SK-N-SH (cell line): ENCODE measurements at regions not wholly inside any gene's neighbourhood (a gene's known extent, or its start where the extent isn't known, plus 50 kb on each side); places are given as distances from the start of the nearest gene placed in this dataset.
A peak's percentile ranks its signal among the peaks of the same experiment; 100 is the strongest.

ENCODE experiments used
- CTCF ChIA-PET: fragments of 300-600, 350-600 bp; formaldehyde crosslinking; extraction: SDS; loops from one replicate; lab custom pipeline; 2021; lab: Yijun Ruan, JAX
- POLR2A ChIA-PET: fragments of 350-600 bp; sonication (Branson Sonifier 250); formaldehyde crosslinking; extraction: SDS; loops from one replicate; lab custom pipeline; 2020; ENCODE audit warnings: antibody characterized with exemption, inconsistent platforms; lab: Yijun Ruan, JAX
- DNase-seq: peaks from one replicate; pipeline ENCODE4 v3.0.0; 2012
- H2AFZ ChIP-seq: fragments of 200-600 bp; sonication (generic); 2 replicates; pipeline ENCODE4 v1.8.1; 2016; ENCODE audit warnings: antibody characterized with exemption, mild to moderate bottlenecking, low read depth
- H3F3A ChIP-seq: fragments of 200-600 bp; sonication (generic); replicated peaks from 2 replicates; pipeline ENCODE3; 2016; ENCODE audit warnings: antibody characterized with exemption, mild to moderate bottlenecking; ENCODE audit not compliant: insufficient read depth
- H3K27ac ChIP-seq, 2 experiments: fragments of 200-500 bp in 1 of 2; fragments of 200-600 bp in 1 of 2; sonication (Bioruptor generic) in 1 of 2; sonication (generic), shearing (Covaris generic) in 1 of 2; 2 replicates each; pipeline versions ENCODE4 v1.5.1 to v1.6.1; 2014 to 2016; ENCODE audit warnings: low read depth in 2 of 2, inconsistent platforms in 1 of 2, low read length in 1 of 2, mild to moderate bottlenecking in 1 of 2, mixed read lengths in 1 of 2
- H3K27me3 ChIP-seq: fragments of 200-600 bp; sonication (generic), shearing (Covaris generic); 2 replicates; pipeline ENCODE4 v1.6.1; 2016; ENCODE audit warnings: mixed run types; ENCODE audit not compliant: insufficient read depth
- H3K36me3 ChIP-seq, 2 experiments: fragments of 200-500 bp in 1 of 2; fragments of 200-600 bp in 1 of 2; sonication (Bioruptor generic) in 1 of 2; sonication (generic) in 1 of 2; replicated peaks in 1 of 2; 2 replicates each; pipeline versions ENCODE3 to v1.5.1; 2014 to 2016; ENCODE audit warnings: low read length in 1 of 2, mild to moderate bottlenecking in 1 of 2; ENCODE audit not compliant: insufficient read depth in 2 of 2, control insufficient read depth in 1 of 2
- H3K4me1 ChIP-seq, 2 experiments: fragments of 200-500 bp in 1 of 2; fragments of 200-600 bp in 1 of 2; sonication (Bioruptor generic) in 1 of 2; sonication (generic), shearing (Covaris generic) in 1 of 2; 2 replicates each; pipeline versions ENCODE4 v1.5.1 to v1.6.1; 2014 to 2016; ENCODE audit warnings: low read depth in 1 of 2, low read length in 1 of 2, mixed run types in 1 of 2; ENCODE audit not compliant: insufficient read depth in 2 of 2, control insufficient read depth in 1 of 2
- H3K4me2 ChIP-seq: fragments of 200-600 bp; sonication (generic), shearing (Covaris generic); 2 replicates; pipeline ENCODE4 v1.6.1; 2017; ENCODE audit warnings: mixed run types
- H3K4me3 ChIP-seq, 2 experiments: fragments of 200-500 bp in 1 of 2; fragments of 200-600 bp in 1 of 2; sonication (Bioruptor generic) in 1 of 2; sonication (generic), shearing (Covaris generic) in 1 of 2; 2 replicates each; pipeline versions ENCODE4 v1.5.1 to v1.8.1; 2014 to 2016; ENCODE audit warnings: low read depth in 2 of 2, inconsistent platforms in 1 of 2, low read length in 1 of 2, mild to moderate bottlenecking in 1 of 2, mixed read lengths in 1 of 2, moderate library complexity in 1 of 2
- H3K79me2 ChIP-seq: fragments of 200-600 bp; sonication (generic); 2 replicates; pipeline ENCODE4 v1.8.1; 2017; ENCODE audit warnings: mild to moderate bottlenecking; ENCODE audit not compliant: insufficient read depth
- H3K9ac ChIP-seq: fragments of 200-600 bp; sonication (generic); 2 replicates; pipeline ENCODE4 v1.6.1; 2017; ENCODE audit warnings: mixed run types
- H3K9me2 ChIP-seq: fragments of 200-600 bp; sonication (generic); 2 replicates; pipeline ENCODE4 v1.6.1; 2017; ENCODE audit warnings: mixed run types
- H3K9me3 ChIP-seq: fragments of 200-600 bp; sonication (generic); 2 replicates; pipeline ENCODE4 v1.6.1; 2017; ENCODE audit warnings: mixed run types, mild to moderate bottlenecking, moderate library complexity
- H4K20me1 ChIP-seq: fragments of 200-600 bp; sonication (generic); 2 replicates; pipeline ENCODE4 v1.6.1; 2017; ENCODE audit warnings: mild to moderate bottlenecking, mixed run types; ENCODE audit not compliant: insufficient read depth
- CTCF ChIP-seq: fragments of 200-600 bp; sonication (generic); IDR thresholded peaks from 2 replicates; pipeline ENCODE4 v1.6.1; 2017; ENCODE audit warnings: antibody characterized with exemption, mild to moderate bottlenecking, moderate library complexity
- EP300 ChIP-seq, 2 experiments: IDR thresholded peaks; 2 replicates each; pipeline versions ENCODE4 v1.4.0 to v1.6.1; 2012; ENCODE audit warnings: borderline replicate concordance in 1 of 2, low read depth in 1 of 2, low read length in 1 of 2
- FOSL2 ChIP-seq: IDR thresholded peaks from 2 replicates; pipeline ENCODE4 v1.4.0; 2012; ENCODE audit warnings: low read depth, mild to moderate bottlenecking, moderate library complexity, borderline replicate concordance
- FOXM1 ChIP-seq: IDR thresholded peaks from 2 replicates; pipeline ENCODE4 v1.4.0; 2012; ENCODE audit warnings: low read depth, mild to moderate bottlenecking
- GABPA ChIP-seq: IDR thresholded peaks from 2 replicates; pipeline ENCODE4 v1.4.0; 2012; ENCODE audit warnings: low read depth, mild to moderate bottlenecking
- GATA2 ChIP-seq: sonication (generic); formaldehyde crosslinking; IDR thresholded peaks from 2 replicates; pipeline ENCODE4 v1.5.0; 2020; ENCODE audit warnings: mild to moderate bottlenecking, missing genetic modification reagents
- MAX ChIP-seq: IDR thresholded peaks from 2 replicates; pipeline ENCODE4 v1.4.0; 2012; ENCODE audit warnings: low read depth
- MXI1 ChIP-seq: IDR thresholded peaks from 2 replicates; pipeline ENCODE4 v1.6.1; 2012; ENCODE audit warnings: mild to moderate bottlenecking, low read depth, low read length, improper control_type of control experiment
- NRF1 ChIP-seq: IDR thresholded peaks from 2 replicates; pipeline ENCODE4 v1.6.1; 2012; ENCODE audit warnings: low read depth, mild to moderate bottlenecking, low read length
- PBX3 ChIP-seq: IDR thresholded peaks from 2 replicates; pipeline ENCODE4; 2012
- SIN3A ChIP-seq: IDR thresholded peaks from 2 replicates; pipeline ENCODE4 v1.6.1; 2012; ENCODE audit warnings: low read depth, mild to moderate bottlenecking, low read length, moderate library complexity, borderline replicate concordance
- SMC3 ChIP-seq: IDR thresholded peaks from 2 replicates; pipeline ENCODE4 v1.6.1; 2012; ENCODE audit warnings: low read depth, low read length, improper control_type of control experiment
- TAF1 ChIP-seq: IDR thresholded peaks from 2 replicates; pipeline ENCODE4 v1.6.1; 2012; ENCODE audit warnings: low read depth, mild to moderate bottlenecking, low read length, moderate library complexity, borderline replicate concordance
- YY1 ChIP-seq: IDR thresholded peaks from 2 replicates; pipeline ENCODE4 v1.4.0; 2012; ENCODE audit warnings: low read depth, mild to moderate bottlenecking
- WGBS: methylation state at CpG from one replicate; pipeline ENCODE4 v1.1.6; 2017; ENCODE audit warnings: low lambda C conversion rate; 5-methylcytosine and 5-hydroxymethylcytosine counted together

GRCh38 chr12:76646366-76646765, 86.8 kb upstream of the OSBPL8 start:
- no peaks in the 10 kb centered on the region for H3K9me3 ChIP-seq
- no peaks in the 10 kb centered on the region for H4K20me1 ChIP-seq
- DNase-seq, result no peak
- no peak overlapping the region for H3K4me2 ChIP-seq
- 58% methylated on average over 1 of the region's 1 CpG for WGBS
- no peaks in the 10 kb centered on the region for H3K4me1 ChIP-seq
- CTCF ChIA-PET, result no interaction called here
- no peak overlapping the region for H3K4me3 ChIP-seq
- no peaks in the 10 kb centered on the region for H3K9me2 ChIP-seq
- H2AFZ ChIP-seq, result no peak overlapping the region
- H3K27ac ChIP-seq, result no peak overlapping the region
- no peak for TF ChIP-seq TAF1
- TF ChIP-seq MAX, result no peak
- TF ChIP-seq FOXM1, result no peak
- TF ChIP-seq YY1, result no peak
- TF ChIP-seq PBX3, result no peak
- TF ChIP-seq SIN3A, result no peak
- no peak for TF ChIP-seq CTCF
- TF ChIP-seq EP300 (IDR thresholded peaks at IDR 0.05; ENCODE audit: borderline replicate concordance in 1 of 2, low read depth in 1 of 2, low read length in 1 of 2), result no peak
- no peak for TF ChIP-seq GATA2 (CRISPR knock-in tag)
- TF ChIP-seq GABPA, result no peak
- TF ChIP-seq MXI1, result no peak
- TF ChIP-seq SMC3, result no peak
- peaks cover 9% of the 10 kb centered on the region for H3F3A ChIP-seq
- H3K36me3 ChIP-seq, result no peaks in the 10 kb centered on the region
- POLR2A ChIA-PET, result no interaction called here
- no peak overlapping the region for H3K9ac ChIP-seq
- H3K79me2 ChIP-seq, result no peaks in the 10 kb centered on the region
- H3K27me3 ChIP-seq, result no peaks in the 10 kb centered on the region

GRCh38 chr12:76649099-76649498, 89.5 kb upstream of the OSBPL8 start:
- H3K27me3 ChIP-seq, result no peaks in the 10 kb centered on the region
- no peaks in the 10 kb centered on the region for H3K79me2 ChIP-seq
- no peaks in the 10 kb centered on the region for H4K20me1 ChIP-seq
- 94% methylated on average over 5 of the region's 5 CpGs for WGBS
- H3K4me3 ChIP-seq, result no peak overlapping the region
- no peaks in the 10 kb centered on the region for H3F3A ChIP-seq
- H3K27ac ChIP-seq, result no peak overlapping the region
- no peak overlapping the region for H3K4me2 ChIP-seq
- POLR2A ChIA-PET, result no interaction called here
- TF ChIP-seq FOSL2 (0 out of 2 replicates have a peak, but pooled peaks have one; percentile 7), NRF1 (no peak)
- H2AFZ ChIP-seq, result no peak overlapping the region
- no peak overlapping the region for H3K9ac ChIP-seq
- H3K4me1 ChIP-seq, result no peaks in the 10 kb centered on the region
- no peaks in the 10 kb centered on the region for H3K9me3 ChIP-seq
- H3K9me2 ChIP-seq, result no peaks in the 10 kb centered on the region; the same call in 1 of the 2 replicates
- H3K36me3 ChIP-seq, result no peaks in the 10 kb centered on the region
- CTCF ChIA-PET, result no interaction called here
- DNase-seq, result no peak
